ENCODE measurements at regions not wholly inside any gene's neighbourhood (a gene's known extent, or its start where the extent isn't known, plus 50 kb on each side); places are given as distances from the start of the nearest gene placed in this dataset.

- no peak for FAIRE-seq
- DNase-seq (ENCODE audit: low spot score in 2 of 2), result no peak
Measured at GRCh38 chr1:78790174-78790573, 140.5 kb downstream of the IFI44 start.

DNA sequence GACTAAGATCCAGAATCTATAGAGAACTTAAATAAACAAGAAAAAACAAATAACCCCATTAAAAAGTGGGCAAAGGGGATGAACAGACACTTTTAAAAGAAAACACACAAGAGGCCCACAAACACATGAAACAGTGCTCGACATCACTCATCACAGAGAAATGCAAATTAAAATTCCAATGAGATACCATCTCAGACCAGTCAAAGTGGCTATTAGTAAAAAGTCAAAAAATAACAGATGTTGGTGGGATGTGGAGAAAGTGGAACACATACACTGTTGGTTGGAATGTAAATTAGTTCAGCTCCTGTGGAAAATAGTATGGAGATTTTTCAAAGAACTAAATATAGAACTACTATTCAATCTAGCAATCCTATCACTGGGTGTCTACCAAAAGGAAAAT is 143.1 kb downstream of the IFI44 start:
- FAIRE-seq, result no peak
- DNase-seq (ENCODE audit: low spot score in 2 of 2), result no peak

DNA sequence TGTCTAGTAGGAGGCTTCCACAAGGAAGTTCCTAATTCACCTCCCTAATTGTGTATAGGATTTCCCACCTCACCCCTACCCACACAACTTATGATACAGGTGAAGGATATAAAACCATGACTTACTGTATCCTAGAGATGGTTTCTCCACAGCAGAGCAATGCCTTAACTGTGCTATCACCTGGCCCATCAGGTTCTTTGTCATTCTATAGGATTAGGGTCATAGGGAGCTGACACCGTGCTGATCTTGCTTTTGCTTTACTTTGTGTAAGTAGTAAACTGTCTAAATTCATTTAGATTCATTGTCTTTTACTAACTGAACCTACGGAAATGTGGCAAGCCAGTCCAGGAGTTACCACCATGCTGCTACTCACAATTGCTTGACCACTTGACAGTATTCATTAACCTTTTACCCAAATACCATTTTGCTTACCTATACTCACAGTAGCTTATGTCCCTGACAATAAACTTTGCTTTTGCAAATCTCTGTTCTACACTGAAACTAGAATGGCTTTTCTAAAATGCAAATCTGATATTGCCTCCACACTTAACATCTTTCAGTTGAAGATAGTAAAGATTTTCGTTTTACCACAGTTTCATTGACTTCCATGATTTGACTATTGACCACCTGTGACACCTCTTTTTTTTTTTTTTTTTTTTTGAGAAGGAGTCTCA is 147.6 kb downstream of the IFI44 start:
- FAIRE-seq (no peak), DNase-seq (ENCODE audit: low spot score in 2 of 2) (no peak)

DNA sequence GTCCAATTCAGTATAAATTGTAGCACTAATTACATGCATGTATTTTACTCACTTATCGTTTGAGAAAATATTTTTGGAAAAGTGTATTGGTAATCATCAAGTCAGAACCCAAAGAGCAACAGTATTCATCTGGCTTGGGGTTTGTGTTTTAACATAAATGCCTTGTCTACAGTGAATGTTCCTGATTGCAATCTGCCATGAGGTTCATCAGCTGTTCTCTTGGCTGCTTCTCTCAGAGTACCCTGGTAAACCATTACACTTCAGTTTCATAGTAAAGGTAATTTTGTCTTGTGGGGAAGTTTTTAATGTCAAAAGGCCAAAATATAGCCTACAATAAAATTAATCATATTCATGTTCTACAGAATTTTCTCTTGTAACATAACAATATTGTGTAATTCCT is 150.3 kb downstream of the IFI44 start:
- DNase-seq (ENCODE audit: low spot score in 2 of 2) (no peak), FAIRE-seq (no peak)

- DNase-seq (ENCODE audit: low spot score in 2 of 2), result no peak
- no peak for FAIRE-seq
Measured at GRCh38 chr1:78814176-78814575, 164.5 kb downstream of the IFI44 start.

DNA sequence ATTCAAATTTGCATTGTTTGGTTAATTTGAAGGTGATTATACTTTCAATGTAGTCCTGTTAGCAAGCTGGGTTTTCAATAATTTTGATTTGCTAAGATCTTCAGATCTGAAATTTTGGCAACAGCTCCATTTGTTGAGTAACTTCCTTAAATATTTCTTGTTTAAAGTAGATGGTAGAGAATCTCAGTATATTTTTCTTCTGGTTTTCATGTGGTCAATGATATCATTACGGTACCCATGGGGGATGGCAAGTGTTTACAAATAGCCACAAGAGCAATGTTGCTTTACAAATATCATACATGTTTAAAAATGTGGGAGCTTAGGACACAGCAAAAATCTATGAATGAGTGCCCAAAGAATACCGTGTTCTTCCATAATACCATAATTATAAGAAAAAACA is 175.9 kb downstream of the IFI44 start:
- DNase-seq (ENCODE audit: low spot score in 2 of 2) (no peak), FAIRE-seq (no peak)

DNA sequence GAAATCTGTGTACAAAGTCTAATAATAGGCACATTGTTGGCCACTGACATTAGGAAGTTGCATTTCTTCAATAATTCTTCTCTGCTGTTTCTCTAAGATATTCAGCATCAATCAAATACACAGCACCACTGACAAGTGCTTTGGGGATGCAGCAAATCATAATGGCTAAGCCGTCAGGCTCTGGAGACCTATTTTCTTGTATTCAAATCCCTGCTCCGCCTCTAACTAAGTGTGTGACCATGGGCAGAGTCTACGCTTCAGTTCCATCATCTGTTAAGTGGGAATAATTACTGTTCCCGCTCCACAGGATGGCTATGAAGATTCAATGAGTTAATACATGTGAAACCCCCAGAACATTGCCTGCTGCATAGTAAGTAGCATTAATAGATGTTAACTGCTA is 176.9 kb downstream of the ADGRL4 start:
- FAIRE-seq (no peak), DNase-seq (ENCODE audit: low spot score in 2 of 2) (no peak)

GRCh38 chr1:78830321-78830720 is 176.2 kb downstream of the ADGRL4 start:
- FAIRE-seq (no peak), DNase-seq (ENCODE audit: low spot score in 2 of 2) (no peak)

DNA sequence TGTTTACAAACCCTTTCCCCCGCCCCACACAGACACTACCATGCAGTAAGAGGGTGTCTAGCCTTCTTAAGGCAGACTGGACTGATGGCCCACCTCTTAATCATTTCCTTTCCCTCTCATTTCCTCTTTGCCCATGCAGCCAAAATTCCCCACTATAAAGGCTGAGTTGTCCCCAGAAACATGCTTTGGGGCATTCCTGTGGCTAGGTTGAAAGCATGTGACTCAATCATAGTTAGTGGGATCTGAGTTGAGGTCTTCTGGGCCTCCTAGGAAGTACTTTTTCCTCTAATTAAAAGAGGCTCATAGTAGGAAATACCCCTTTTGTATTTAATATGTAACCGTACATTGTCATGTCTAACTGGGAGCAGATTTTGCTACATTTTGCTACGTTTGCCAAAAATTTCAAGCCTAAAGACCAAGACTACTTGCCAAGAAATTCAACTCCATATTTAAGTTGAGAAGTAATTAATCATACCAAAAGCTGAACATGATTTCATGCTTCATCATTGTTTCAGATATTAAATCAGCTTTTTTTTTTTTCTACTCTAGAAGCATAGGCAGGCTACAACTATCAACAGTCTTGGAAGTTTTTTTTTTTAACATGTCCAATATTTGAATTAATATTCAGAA is 174.7 kb downstream of the ADGRL4 start:
- FAIRE-seq (no peak), DNase-seq (ENCODE audit: low spot score in 2 of 2) (no peak)

DNA sequence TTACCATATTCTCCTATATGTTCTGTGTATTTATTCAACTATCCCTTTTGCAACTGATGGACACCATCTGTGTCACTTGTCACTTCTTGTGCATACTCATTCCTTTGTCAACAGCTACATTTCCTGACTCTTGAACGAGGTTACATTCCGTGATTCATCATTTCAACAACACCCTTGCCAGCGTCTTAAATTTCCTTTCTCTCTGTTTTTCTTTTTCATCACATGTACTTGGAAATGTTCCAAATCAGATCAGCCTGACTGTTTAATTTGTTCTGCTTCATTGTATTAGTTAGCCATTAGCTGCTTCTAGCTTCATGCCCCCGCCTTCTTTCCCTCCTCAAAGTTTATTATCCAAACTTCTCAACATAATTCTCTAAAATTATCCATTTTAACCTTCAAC is 173.0 kb downstream of the ADGRL4 start:
- DNase-seq (ENCODE audit: low spot score in 2 of 2) (no peak), FAIRE-seq (no peak)

DNA sequence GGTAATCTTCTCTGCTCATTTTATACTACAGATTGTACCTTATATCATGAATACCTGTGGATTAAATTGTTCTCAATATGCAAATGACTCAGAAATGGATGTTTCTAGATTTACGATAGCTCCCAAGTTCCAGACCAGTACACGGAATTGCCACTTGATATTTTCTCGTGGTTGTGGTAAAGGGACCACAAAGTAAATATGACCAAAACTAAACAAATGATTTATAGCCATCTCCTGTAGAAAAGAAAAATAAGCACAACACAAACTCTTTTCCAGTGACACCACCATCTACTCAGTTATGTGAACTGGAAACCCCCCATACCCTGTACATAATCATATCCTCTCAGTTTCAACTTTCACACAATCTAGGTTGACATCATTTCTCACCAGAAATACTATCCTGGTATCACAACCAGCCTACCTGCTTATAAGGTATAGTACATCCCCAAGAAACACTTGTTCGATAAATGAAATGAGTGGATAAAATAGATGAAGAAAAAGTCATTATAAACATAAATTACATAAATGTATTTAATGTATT is 172.3 kb downstream of the ADGRL4 start:
- DNase-seq (ENCODE audit: low spot score in 2 of 2), result no peak
- FAIRE-seq, result no peak

GRCh38 chr1:78836726-78837125 is 169.8 kb downstream of the ADGRL4 start:
- DNase-seq (ENCODE audit: low spot score in 2 of 2), result no peak
- FAIRE-seq, result no peak

DNA sequence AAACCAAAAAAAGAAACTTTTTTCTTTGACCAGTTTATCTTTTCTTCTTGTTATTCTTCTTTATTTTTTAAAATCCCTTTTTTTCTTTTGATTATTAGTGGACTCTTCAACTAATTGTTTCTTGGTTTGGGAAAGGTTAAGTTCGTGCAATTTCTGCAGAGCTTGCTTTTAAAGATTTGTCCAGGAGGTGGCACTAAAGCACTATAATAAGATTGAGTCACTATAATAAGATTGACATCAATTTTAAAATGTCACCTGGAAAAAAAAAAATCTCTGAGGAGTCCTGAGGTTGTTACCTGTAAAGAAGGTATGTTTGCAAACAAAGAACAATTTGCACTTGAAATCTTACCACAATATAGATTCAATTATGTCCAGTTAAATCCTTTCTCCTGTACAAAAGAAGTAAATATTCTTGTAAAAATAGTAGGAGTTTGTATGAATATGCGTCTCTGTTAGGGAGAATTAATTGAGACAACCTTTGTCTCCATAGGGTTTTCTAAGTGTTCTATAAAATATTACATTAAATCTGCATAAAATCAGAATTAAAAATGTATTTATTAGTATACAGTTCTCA is 166.7 kb downstream of the ADGRL4 start:
- FAIRE-seq (peak; percentile 97), DNase-seq (ENCODE audit: low spot score in 2 of 2) (peak; percentile 18 to 46)

Measured in frontal cortex (tissue), 3 donors.